Hepatocyte (in vitro differentiated cells): ENCODE measurements at regions not wholly inside any gene's neighbourhood (a gene's known extent, or its start where the extent isn't known, plus 50 kb on each side); places are given as distances from the start of the nearest gene placed in this dataset.

Source experiments
- DNase-seq: peaks from one replicate; pipeline ENCODE4 v3.0.0-alpha.2; 2016; ENCODE audit warnings: low spot score
- H2AFZ ChIP-seq: fragments of 200-600 bp; sonication (generic); 2 replicates; pipeline ENCODE4 v1.6.0; 2016; ENCODE audit warnings: antibody characterized with exemption, mild to moderate bottlenecking
- H3K27ac ChIP-seq: fragments of 200-600 bp; sonication (generic); 2 replicates; pipeline ENCODE4 v1.5.1; 2016; ENCODE audit warnings: mild to moderate bottlenecking
- H3K27me3 ChIP-seq: fragments of 200-600 bp; sonication (generic); 2 replicates; pipeline ENCODE4 v1.6.1; 2016
- H3K36me3 ChIP-seq: fragments of 200-600 bp; sonication (generic); replicated peaks from 2 replicates; pipeline ENCODE4 v1.5.1; 2016; ENCODE audit warnings: low read depth; ENCODE audit not compliant: insufficient read depth
- H3K4me1 ChIP-seq: fragments of 200-600 bp; sonication (generic); 2 replicates; pipeline ENCODE4 v1.5.1; 2016; ENCODE audit warnings: mild to moderate bottlenecking, moderate library complexity; ENCODE audit not compliant: insufficient read depth
- H3K4me2 ChIP-seq: fragments of 200-600 bp; sonication (generic); 2 replicates; pipeline ENCODE4 v1.6.0; 2016
- H3K4me3 ChIP-seq: fragments of 200-600 bp; sonication (generic); 2 replicates; pipeline ENCODE4 v1.5.1; 2016; ENCODE audit warnings: mild to moderate bottlenecking
- H3K79me2 ChIP-seq: fragments of 200-600 bp; sonication (generic); 2 replicates; pipeline ENCODE4 v1.6.0; 2017; ENCODE audit warnings: mild to moderate bottlenecking
- H3K9me2 ChIP-seq: fragments of 200-600 bp; sonication (generic); replicated peaks from 2 replicates; pipeline ENCODE4 v1.6.0; 2017; ENCODE audit warnings: mild to moderate bottlenecking; ENCODE audit not compliant: insufficient read depth
- H3K9me3 ChIP-seq: fragments of 200-600 bp; sonication (generic); 2 replicates; pipeline ENCODE4 v1.5.1; 2016; ENCODE audit warnings: low read depth, mild to moderate bottlenecking
- H4K20me1 ChIP-seq: fragments of 200-600 bp; sonication (generic); 2 replicates; pipeline ENCODE4 v1.6.0; 2016; ENCODE audit warnings: mild to moderate bottlenecking; ENCODE audit not compliant: insufficient read depth, poor library complexity, severe bottlenecking
- CTCF ChIP-seq: fragments of 200-600 bp; sonication (generic); IDR thresholded peaks from 2 replicates; pipeline ENCODE4 v1.5.1; 2016; ENCODE audit warnings: antibody characterized with exemption, mild to moderate bottlenecking; ENCODE audit not compliant: poor library complexity
- EZH2 ChIP-seq: fragments of 200-600 bp; sonication (generic); IDR thresholded peaks from 2 replicates; pipeline ENCODE4 v1.6.1; 2016; ENCODE audit warnings: antibody characterized with exemption, mild to moderate bottlenecking, borderline replicate concordance
- EZH2phosphoT487 ChIP-seq: fragments of 200-600 bp; sonication (generic); IDR thresholded peaks from one replicate; pipeline ENCODE4 v1.6.1; 2018; ENCODE audit warnings: antibody characterized with exemption, mild to moderate bottlenecking, low read depth, moderate library complexity; ENCODE audit not compliant: unreplicated experiment, severe bottlenecking
- WGBS: methylation state at CpG from one replicate; pipeline ENCODE4 v1.1.6; 2016; ENCODE audit warnings: low lambda C conversion rate; ENCODE audit errors: missing lambda C conversion rate; 5-methylcytosine and 5-hydroxymethylcytosine counted together

- H3K4me1 ChIP-seq, result peaks cover 58% of the 10 kb centered on the region
- H3K9me2 ChIP-seq, result no peaks in the 10 kb centered on the region
- no peaks in the 10 kb centered on the region for H3K27me3 ChIP-seq
- peak overlapping the region; percentile 93 for H3K27ac ChIP-seq
- no peak for TF ChIP-seq EZH2
- no peak for TF ChIP-seq EZH2phosphoT487
- TF ChIP-seq CTCF, result no peak
- H3K36me3 ChIP-seq, result no peaks in the 10 kb centered on the region
- no peaks in the 10 kb centered on the region for H4K20me1 ChIP-seq
- H3K9me3 ChIP-seq, result no peaks in the 10 kb centered on the region
- no peaks in the 10 kb centered on the region for H3K79me2 ChIP-seq
- H2AFZ ChIP-seq, result no peak overlapping the region
- H3K4me2 ChIP-seq, result peak overlapping the region; percentile 13
- peak; percentile 61 for DNase-seq
- WGBS, result 40% methylated on average over 3 of the region's 3 CpGs
- no peak overlapping the region for H3K4me3 ChIP-seq
These were observed 93.3 kb upstream of the ZNF366 start for GRCh38 chr5:72600391-72600981.

GRCh38 chr5:72599519-72600370 lies 92.5 kb upstream of the ZNF366 start:
- Histone ChIP-seq H3K4me3 (no peak overlapping the region), H2AFZ (no peak overlapping the region), H3K36me3 (no peaks in the 10 kb centered on the region), H3K9me2 (no peaks in the 10 kb centered on the region), H3K79me2 (no peaks in the 10 kb centered on the region), H3K4me2 (peak overlapping the region; percentile 13), H3K9me3 (no peaks in the 10 kb centered on the region), H3K27ac (peak overlapping the region; percentile 93), H4K20me1 (no peaks in the 10 kb centered on the region), H3K27me3 (no peaks in the 10 kb centered on the region), H3K4me1 (peaks cover 58% of the 10 kb centered on the region)
- 76% methylated on average over 5 of the region's 5 CpGs for WGBS
- no peak for DNase-seq
- TF ChIP-seq CTCF (no peak), EZH2phosphoT487 (no peak), EZH2 (no peak)

- Histone ChIP-seq H3K36me3 (no peaks in the 10 kb centered on the region), H3K9me3 (no peaks in the 10 kb centered on the region), H3K4me1 (peaks cover 58% of the 10 kb centered on the region), H3K4me3 (no peak overlapping the region), H3K27ac (peak overlapping the region; percentile 93), H3K9me2 (no peaks in the 10 kb centered on the region), H3K79me2 (no peaks in the 10 kb centered on the region), H3K4me2 (peak overlapping the region; percentile 55), H4K20me1 (no peaks in the 10 kb centered on the region), H2AFZ (no peak overlapping the region), H3K27me3 (no peaks in the 10 kb centered on the region)
- no peak for TF ChIP-seq EZH2phosphoT487
- TF ChIP-seq CTCF, result no peak
- no peak for TF ChIP-seq EZH2
- 96% methylated on average over 2 of the region's 2 CpGs for WGBS
- no peak for DNase-seq
These were observed 91.8 kb upstream of the ZNF366 start for GRCh38 chr5:72599065-72599433.
